Pancreas (tissue), 10 donors: ENCODE measurements at regions not wholly inside any gene's neighbourhood (a gene's known extent, or its start where the extent isn't known, plus 50 kb on each side); places are given as distances from the start of the nearest gene placed in this dataset.

ENCODE experiments used
- ATAC-seq, 4 donors: fragments of 200-7000 bp; cut with Tn5 transposase; one replicate each; pipeline versions ENCODE4 v1.8.0 to v1.9.1; 2020; ENCODE audit warnings: mild to moderate bottlenecking in 4 of 4, moderate library complexity in 4 of 4
- DNase-seq, 6 donors: peaks; one replicate each; pipeline ENCODE4 v3.0.0-alpha.2; 2020
- FAIRE-seq: peaks from 2 replicates; lab custom pipeline; 2012; peaks lifted over from hg19 to GRCh38; lab: Jason Lieb, UNC
- H3K27ac ChIP-seq, 4 donors: fragments of 200-600 bp; sonication (generic); 1 replicate in 3 of 4; 2 replicates in 1 of 4; pipeline versions ENCODE4 v1.5.0 to v1.8.0; 2020
- H3K27me3 ChIP-seq, 4 donors: fragments of 200-600 bp; one replicate each; pipeline ENCODE4 v1.8.0; 2021
- H3K36me3 ChIP-seq, 3 donors: fragments of 200-600 bp; sonication (generic) in 1 of 3; one replicate each; pipeline versions ENCODE4 v1.5.0 to v1.8.0; 2020 to 2021
- H3K4me1 ChIP-seq, 3 donors: fragments of 200-600 bp; one replicate each; pipeline ENCODE4 v1.8.0; 2021
- H3K4me3 ChIP-seq, 4 donors: fragments of 200-600 bp; sonication (generic) in 2 of 4; one replicate each; pipeline versions ENCODE4 v1.5.0 to v1.8.0; 2020 to 2021
- H3K9me3 ChIP-seq, 4 donors: fragments of 200-600 bp; one replicate each; pipeline ENCODE4 v1.8.0; 2021
- WGBS, 2 donors: extraction: QIAGEN DNeasy Blood & Tissue Kit; methylation state at CpG; one replicate each; pipeline ENCODE4 v1.1.7; 2013; 5-methylcytosine and 5-hydroxymethylcytosine counted together
- intact Hi-C, 3 donors: fragments of 100-400 bp; cut with DNase I; formaldehyde crosslinking; loops; one replicate each; pipeline versions ENCODE4 v1.11.1 to v1.14.2; 2022
- TF ChIP-seq, protein P1 (sequence below), 4 donors: fragments of 200-600 bp; sonication (generic) in 3 of 4; IDR thresholded peaks; one replicate each; pipeline versions ENCODE4 v1.5.0 to v1.8.0; 2021; ENCODE audit warnings: antibody characterized with exemption in 4 of 4
- donor health status: healthy with polysubstance abuse.
- donor health status: DM: no; HTN: no; CAD: no; lungs with moderate emphysema.
- donor health status: DM: no; HTN: no; CAD: no.
- donor health status: control.
- donor health status: control.
- donor health status: Bipolar disorder and iron deficiency.
- donor health status: DM: yes; HTN: yes; CAD: no.
- donor health status: DM: no; HTN: no; CAD: no.
- donor health status: DM: no; HTN: no; CAD: no.
- donor health status: DM: yes; HTN: yes; CAD: no.

DNA sequence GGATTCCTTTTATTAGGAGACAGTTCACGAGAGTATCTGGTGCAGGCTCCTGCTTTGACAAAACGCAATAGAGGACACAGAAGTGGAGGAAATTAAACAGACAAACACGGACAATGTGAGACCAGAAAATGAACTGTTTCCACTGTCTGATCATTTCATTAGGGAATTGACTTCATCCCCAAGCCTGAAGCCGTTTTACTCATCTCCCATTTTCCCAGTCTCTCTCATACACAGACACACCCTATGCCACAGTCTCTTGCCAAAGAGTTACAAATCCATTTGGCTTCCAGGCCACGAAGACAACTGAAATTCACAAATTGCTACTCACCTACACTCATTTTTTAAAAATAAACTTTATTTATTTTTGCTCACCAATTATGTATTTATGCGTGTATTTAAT is 1087.8 kb upstream of the TMEM132C start:
- ATAC-seq (no peak), FAIRE-seq (no peak), DNase-seq (no peak)
- Histone ChIP-seq H3K4me3 (no peak overlapping the region), H3K36me3 (no peaks in the 10 kb centered on the region), H3K27me3 (no peaks in the 10 kb centered on the region), H3K4me1 (no peaks in the 10 kb centered on the region), H3K9me3 (no peaks in the 10 kb centered on the region), H3K27ac (no peak overlapping the region)
- TF ChIP-seq, protein P1, sequence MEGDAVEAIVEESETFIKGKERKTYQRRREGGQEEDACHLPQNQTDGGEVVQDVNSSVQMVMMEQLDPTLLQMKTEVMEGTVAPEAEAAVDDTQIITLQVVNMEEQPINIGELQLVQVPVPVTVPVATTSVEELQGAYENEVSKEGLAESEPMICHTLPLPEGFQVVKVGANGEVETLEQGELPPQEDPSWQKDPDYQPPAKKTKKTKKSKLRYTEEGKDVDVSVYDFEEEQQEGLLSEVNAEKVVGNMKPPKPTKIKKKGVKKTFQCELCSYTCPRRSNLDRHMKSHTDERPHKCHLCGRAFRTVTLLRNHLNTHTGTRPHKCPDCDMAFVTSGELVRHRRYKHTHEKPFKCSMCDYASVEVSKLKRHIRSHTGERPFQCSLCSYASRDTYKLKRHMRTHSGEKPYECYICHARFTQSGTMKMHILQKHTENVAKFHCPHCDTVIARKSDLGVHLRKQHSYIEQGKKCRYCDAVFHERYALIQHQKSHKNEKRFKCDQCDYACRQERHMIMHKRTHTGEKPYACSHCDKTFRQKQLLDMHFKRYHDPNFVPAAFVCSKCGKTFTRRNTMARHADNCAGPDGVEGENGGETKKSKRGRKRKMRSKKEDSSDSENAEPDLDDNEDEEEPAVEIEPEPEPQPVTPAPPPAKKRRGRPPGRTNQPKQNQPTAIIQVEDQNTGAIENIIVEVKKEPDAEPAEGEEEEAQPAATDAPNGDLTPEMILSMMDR (IDR thresholded peaks at IDR 0.05): no peak
- intact Hi-C loops: no loop called here
- WGBS, 2 donors: 62 to 71% methylated on average over 6 of the region's 6 CpGs

DNA sequence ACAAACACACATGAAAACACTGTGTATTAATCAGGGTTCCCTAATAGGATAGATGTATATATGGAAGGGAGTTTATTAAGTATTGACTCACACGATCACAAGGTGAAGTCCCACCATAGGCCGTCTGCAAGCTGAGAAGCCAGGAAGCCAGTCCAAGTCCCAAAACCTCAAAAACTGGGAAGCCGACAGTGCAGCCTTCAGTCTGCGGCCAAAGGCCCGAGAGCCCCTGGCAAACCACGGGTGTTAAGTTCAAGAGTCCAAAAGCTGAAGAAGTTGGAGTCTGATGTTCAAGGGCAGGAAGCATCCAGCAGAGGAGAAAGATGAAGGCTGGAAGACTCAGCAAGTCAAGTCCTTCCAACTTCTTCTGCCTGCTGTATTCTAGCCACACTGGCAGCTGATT is 1085.0 kb upstream of the TMEM132C start:
- no peaks in the 10 kb centered on the region for H3K36me3 ChIP-seq
- intact Hi-C loops: no loop called here
- 69 to 92% methylated on average over 6 of the region's 6 CpGs for WGBS, 2 donors
- no peaks in the 10 kb centered on the region for H3K9me3 ChIP-seq
- H3K27ac ChIP-seq: no peak overlapping the region
- no peak overlapping the region for H3K4me3 ChIP-seq
- no peaks in the 10 kb centered on the region for H3K4me1 ChIP-seq
- no peak for DNase-seq
- H3K27me3 ChIP-seq: no peaks in the 10 kb centered on the region
- FAIRE-seq: no peak
- no peak for ATAC-seq
- TF ChIP-seq, protein P1 (IDR thresholded peaks at IDR 0.05): no peak

DNA sequence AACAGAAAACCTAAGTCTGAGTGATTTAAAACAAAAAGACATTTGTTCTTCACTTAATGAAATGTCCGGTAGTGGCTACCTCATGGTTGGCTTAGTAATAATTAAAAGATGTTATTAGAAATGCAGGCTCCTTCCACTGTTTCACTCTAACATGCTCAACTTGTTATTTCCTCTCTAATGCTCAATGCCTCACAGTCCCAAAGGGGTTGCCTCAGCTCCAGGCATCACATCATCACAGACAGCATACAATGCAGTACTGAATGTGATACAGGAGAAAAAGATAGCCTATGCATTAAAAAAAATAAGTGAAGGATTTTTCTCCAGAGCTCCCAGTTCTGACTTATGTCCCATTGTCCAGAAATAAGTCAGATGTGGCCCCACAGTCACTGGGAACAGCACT is 1077.0 kb upstream of the TMEM132C start:
- Histone ChIP-seq H3K36me3 (no peaks in the 10 kb centered on the region), H3K27me3 (no peaks in the 10 kb centered on the region), H3K4me1 (no peaks in the 10 kb centered on the region), H3K9me3 (no peaks in the 10 kb centered on the region), H3K27ac (no peak overlapping the region), H3K4me3 (no peak overlapping the region)
- 53 to 74% methylated on average over 1 of the region's 1 CpG for WGBS, 2 donors
- FAIRE-seq: no peak
- DNase-seq: no peak
- TF ChIP-seq, protein P1 (IDR thresholded peaks at IDR 0.05): no peak
- intact Hi-C loops: no loop called here
- no peak for ATAC-seq

DNA sequence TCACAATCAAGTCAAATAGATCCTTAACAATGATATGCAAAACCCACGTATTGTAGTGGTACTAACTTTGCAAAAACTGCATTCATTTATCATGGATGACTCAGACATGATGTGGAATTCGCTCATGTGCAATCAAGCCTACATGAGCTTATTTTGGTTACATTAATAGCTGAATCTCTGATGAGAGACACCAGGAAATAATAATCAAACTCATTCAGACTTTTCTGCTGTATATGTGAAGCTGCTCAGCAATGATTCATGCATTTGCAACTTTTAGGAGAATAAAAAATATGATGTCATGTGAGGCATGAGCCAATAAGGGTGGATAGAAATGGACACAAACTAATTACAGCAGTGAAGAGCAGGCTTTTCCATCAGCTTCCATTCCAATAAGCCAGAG is 1075.8 kb upstream of the TMEM132C start:
- H3K36me3 ChIP-seq: no peaks in the 10 kb centered on the region

DNA sequence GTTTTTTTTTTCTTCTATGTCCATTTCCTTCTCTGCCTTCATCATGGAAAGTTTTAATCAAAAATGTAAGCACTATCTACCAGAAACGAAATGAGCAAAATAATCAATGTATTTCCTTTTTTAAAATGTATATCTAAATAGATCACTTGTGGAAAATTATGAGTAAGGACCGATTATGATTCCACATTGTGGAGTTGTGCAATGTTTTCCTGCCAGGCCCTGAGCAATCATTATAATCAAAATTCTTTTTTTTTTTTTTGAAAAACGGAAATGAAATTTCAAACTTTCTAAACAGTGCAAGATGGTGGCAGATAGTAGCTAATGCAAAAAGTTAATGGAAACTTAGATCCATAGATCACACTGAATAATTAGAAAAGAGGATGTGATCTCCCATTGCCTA is 1074.6 kb upstream of the TMEM132C start:
- intact Hi-C loops: no loop called here
- DNase-seq: no peak
- WGBS, 2 donors: 30 to 40% methylated on average over 3 of the region's 3 CpGs

More for the DNA sequence above, 1075.8 kb upstream of the TMEM132C start:
- Histone ChIP-seq H3K4me3 (no peak overlapping the region), H3K27me3 (no peaks in the 10 kb centered on the region), H3K9me3 (no peaks in the 10 kb centered on the region), H3K4me1 (no peaks in the 10 kb centered on the region), H3K27ac (no peak overlapping the region)
- no peak for DNase-seq
- WGBS, 2 donors: 32 to 38% methylated on average over 2 of the region's 2 CpGs
- no peak for FAIRE-seq
- intact Hi-C loops: no loop called here
- no peak for ATAC-seq
- TF ChIP-seq, protein P1 (IDR thresholded peaks at IDR 0.05): no peak

More for the DNA sequence above, 1074.6 kb upstream of the TMEM132C start:
- TF ChIP-seq, protein P1 (IDR thresholded peaks at IDR 0.05): no peak
- FAIRE-seq (no peak), ATAC-seq (no peak)
- H3K4me1 ChIP-seq: no peaks in the 10 kb centered on the region
- H3K9me3 ChIP-seq: no peaks in the 10 kb centered on the region
- H3K27ac ChIP-seq: no peak overlapping the region
- no peaks in the 10 kb centered on the region for H3K27me3 ChIP-seq
- no peaks in the 10 kb centered on the region for H3K36me3 ChIP-seq
- H3K4me3 ChIP-seq: no peak overlapping the region
